ENCODE measurements at regions not wholly inside any gene's neighbourhood (a gene's known extent, or its start where the extent isn't known, plus 50 kb on each side); places are given as distances from the start of the nearest gene placed in this dataset.

DNA sequence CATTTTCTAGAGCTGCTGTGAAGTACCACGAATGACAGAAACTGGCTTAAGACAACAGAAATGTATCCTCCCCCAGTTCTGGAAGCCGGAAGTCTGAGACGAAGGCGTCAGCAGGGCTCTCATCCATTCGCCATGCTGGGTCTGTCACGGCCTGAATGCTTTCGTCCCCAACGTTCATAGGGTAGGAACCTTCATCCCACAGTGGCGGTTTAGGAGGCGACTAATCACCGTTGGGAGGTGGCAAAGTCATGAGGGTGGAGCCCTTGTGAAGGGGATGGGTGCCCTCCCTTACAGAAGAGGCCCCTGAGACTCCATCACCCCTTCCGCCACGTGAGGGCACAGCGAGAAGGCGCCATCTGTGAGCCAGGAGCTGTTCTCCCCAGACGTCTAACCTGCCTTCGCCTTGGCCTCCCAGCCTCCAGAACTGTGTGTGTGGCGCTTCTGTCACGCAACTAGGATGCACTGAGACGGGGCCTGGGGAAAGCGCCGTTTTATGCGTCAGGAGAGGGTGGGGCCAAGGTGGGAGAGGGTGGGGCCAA, 250.3 kb downstream of the TTLL2 start:
- H3K9me2 ChIP-seq = no peaks in the 10 kb centered on the region
- 90% methylated on average over 22 of the region's 23 CpGs for whole genome bisulfite sequencing (ENCODE audit: low lambda C conversion rate)
- H3K36me3 ChIP-seq (replicated peaks in 1 of 2; ENCODE audit: control insufficient read depth in 1 of 2, insufficient read depth in 2 of 2, low read length in 1 of 2) = no peaks in the 10 kb centered on the region
- TF ChIP-seq TCF12 (IDR thresholded peaks at IDR 0.05) (no peak), FOSL2 (IDR thresholded peaks at IDR 0.05; ENCODE audit: borderline replicate concordance, low read depth) (no peak), POLR2AphosphoS5 (IDR thresholded peaks at IDR 0.05; ENCODE audit: low read depth, low read length) (no peak), EP300 (IDR thresholded peaks at IDR 0.05; ENCODE audit: borderline replicate concordance in 1 of 2, low read depth in 1 of 2, low read length in 1 of 2) (no peak), RFX5 (IDR thresholded peaks at IDR 0.05; ENCODE audit: low read length) (no peak), GATA2 (CRISPR knock-in tag; IDR thresholded peaks at IDR 0.05) (no peak), ELF1 (IDR thresholded peaks at IDR 0.05) (no peak), TAF1 (IDR thresholded peaks at IDR 0.05; ENCODE audit: borderline replicate concordance, low read depth, low read length) (no peak), RAD21 (IDR thresholded peaks at IDR 0.05; ENCODE audit: low read length) (no peak), SIN3A (IDR thresholded peaks at IDR 0.05; ENCODE audit: borderline replicate concordance, low read depth, low read length) (no peak), JUND (IDR thresholded peaks at IDR 0.05) (no peak)
- TF ChIP-seq, protein P1, sequence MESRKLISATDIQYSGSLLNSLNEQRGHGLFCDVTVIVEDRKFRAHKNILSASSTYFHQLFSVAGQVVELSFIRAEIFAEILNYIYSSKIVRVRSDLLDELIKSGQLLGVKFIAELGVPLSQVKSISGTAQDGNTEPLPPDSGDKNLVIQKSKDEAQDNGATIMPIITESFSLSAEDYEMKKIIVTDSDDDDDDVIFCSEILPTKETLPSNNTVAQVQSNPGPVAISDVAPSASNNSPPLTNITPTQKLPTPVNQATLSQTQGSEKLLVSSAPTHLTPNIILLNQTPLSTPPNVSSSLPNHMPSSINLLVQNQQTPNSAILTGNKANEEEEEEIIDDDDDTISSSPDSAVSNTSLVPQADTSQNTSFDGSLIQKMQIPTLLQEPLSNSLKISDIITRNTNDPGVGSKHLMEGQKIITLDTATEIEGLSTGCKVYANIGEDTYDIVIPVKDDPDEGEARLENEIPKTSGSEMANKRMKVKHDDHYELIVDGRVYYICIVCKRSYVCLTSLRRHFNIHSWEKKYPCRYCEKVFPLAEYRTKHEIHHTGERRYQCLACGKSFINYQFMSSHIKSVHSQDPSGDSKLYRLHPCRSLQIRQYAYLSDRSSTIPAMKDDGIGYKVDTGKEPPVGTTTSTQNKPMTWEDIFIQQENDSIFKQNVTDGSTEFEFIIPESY (IDR thresholded peaks at IDR 0.05; ENCODE audit: borderline replicate concordance, low read depth) = no peak
- TF ChIP-seq, protein P2, sequence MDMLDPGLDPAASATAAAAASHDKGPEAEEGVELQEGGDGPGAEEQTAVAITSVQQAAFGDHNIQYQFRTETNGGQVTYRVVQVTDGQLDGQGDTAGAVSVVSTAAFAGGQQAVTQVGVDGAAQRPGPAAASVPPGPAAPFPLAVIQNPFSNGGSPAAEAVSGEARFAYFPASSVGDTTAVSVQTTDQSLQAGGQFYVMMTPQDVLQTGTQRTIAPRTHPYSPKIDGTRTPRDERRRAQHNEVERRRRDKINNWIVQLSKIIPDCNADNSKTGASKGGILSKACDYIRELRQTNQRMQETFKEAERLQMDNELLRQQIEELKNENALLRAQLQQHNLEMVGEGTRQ (IDR thresholded peaks at IDR 0.05; ENCODE audit: borderline replicate concordance, low read depth, low read length) = no peak
- TF ChIP-seq, protein P3, sequence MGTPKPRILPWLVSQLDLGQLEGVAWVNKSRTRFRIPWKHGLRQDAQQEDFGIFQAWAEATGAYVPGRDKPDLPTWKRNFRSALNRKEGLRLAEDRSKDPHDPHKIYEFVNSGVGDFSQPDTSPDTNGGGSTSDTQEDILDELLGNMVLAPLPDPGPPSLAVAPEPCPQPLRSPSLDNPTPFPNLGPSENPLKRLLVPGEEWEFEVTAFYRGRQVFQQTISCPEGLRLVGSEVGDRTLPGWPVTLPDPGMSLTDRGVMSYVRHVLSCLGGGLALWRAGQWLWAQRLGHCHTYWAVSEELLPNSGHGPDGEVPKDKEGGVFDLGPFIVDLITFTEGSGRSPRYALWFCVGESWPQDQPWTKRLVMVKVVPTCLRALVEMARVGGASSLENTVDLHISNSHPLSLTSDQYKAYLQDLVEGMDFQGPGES (IDR thresholded peaks at IDR 0.05; ENCODE audit: low read depth, low read length) = no peak
- H3F3A ChIP-seq (replicated peaks; ENCODE audit: insufficient read depth) = no peaks in the 10 kb centered on the region
- H3K9ac ChIP-seq = no peak overlapping the region
- H3K4me1 ChIP-seq (ENCODE audit: control insufficient read depth in 1 of 2, insufficient read depth in 2 of 2, low read depth in 1 of 2, low read length in 1 of 2) = no peaks in the 10 kb centered on the region
- ChIA-PET CTCF (no interaction called here), POLR2A (no interaction called here)
- H4K20me1 ChIP-seq (ENCODE audit: insufficient read depth) = no peaks in the 10 kb centered on the region
- H3K9me3 ChIP-seq = no peaks in the 10 kb centered on the region
- no peak overlapping the region for H3K27ac ChIP-seq (ENCODE audit: low read depth in 2 of 2, low read length in 1 of 2)
- no peak overlapping the region for H3K4me3 ChIP-seq (ENCODE audit: low read depth in 2 of 2, low read length in 1 of 2)
- H2AFZ ChIP-seq (ENCODE audit: low read depth) = no peak overlapping the region
- H3K27me3 ChIP-seq (ENCODE audit: insufficient read depth) = no peaks in the 10 kb centered on the region
- no peaks in the 10 kb centered on the region for H3K79me2 ChIP-seq (ENCODE audit: insufficient read depth)
- H3K4me2 ChIP-seq = no peak overlapping the region
- no peak for DNase-seq

All from SK-N-SH (cell line).